ENCODE measurements at regions not wholly inside any gene's neighbourhood (a gene's known extent, or its start where the extent isn't known, plus 50 kb on each side); places are given as distances from the start of the nearest gene placed in this dataset.
"Not testable (repeated sequence)": the region's sequence is repeated elsewhere in the genome, so short reads cannot be mapped to it uniquely, and the experiment has no call there.

DNA sequence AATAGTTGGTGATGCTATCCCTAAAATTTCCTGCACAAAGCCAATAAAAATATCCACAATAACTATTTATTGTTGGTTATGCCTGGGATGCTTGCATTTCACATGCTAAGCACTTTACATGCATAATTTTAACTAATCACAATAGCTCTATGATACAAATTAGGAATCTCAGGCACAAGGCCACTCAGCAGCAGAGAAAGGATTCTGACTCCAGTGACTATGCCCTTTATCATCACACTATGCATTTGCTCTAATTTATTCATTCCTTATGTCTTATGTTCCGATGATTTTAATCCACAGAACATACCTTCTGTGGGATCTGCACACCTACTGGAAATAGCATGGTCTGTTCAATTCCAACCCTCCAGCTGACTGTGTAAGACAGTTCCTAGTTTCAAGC, 476.1 kb downstream of the TMEM232 start:
- no peak for DNase-seq (ENCODE audit: low spot score)

DNA sequence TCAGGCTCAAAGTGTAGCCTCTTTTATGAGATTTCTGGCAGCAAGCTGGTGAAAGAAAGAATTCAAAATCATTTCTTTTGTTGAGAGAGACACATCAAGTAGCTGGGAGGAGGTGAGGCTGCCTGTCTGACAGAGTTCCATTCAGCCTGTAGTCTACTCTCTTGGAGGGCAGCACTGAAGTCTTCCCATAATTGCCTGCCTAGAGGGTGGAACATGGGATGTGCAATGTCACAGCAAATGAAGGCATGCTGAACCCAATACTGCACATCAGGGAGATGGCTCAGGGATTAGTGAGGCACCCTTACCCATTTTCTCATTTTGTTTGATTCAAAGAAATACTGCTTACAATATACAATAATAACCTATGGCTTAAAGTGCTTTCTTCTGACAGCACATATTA, 475.7 kb downstream of the TMEM232 start:
- DNase-seq (ENCODE audit: low spot score), result no peak

DNA sequence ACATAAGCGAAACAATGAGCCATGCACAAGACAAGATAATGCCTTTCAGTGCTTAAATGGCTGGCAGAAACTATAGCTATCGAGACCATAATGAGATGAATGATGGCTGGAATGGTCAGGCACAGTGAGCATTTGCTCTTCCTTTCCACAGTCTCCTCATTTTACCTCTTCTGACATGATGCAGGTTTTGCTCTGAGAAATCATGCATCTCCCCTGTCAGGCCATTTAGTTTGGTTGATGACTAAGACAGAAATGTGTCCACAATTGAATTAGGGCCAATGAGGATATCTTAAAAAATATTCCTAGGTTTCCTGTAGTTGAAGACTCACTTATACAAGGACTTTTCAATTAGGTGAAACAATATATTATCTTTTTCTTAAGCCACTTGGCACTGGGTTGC, 475.1 kb downstream of the TMEM232 start:
- DNase-seq (ENCODE audit: low spot score), result no peak

DNA sequence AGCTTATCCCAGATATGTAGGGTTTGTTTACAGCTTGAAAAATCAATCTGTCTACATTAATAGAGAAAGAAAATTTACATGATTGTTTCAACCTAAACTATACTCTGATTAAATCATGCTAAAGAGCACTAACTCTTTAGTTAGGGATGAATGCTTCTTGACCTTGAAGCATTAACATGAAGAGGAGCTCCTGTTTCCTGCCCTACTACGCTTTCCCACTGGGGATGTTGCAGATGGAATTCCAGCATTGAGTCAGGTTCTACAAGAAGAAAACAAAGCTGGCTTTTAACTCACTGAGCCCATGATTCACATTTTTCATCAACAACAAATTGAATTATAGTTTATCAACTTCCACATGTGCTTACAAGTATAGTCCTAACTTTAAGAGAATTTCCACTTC, 471.3 kb downstream of the TMEM232 start:
- no peak for DNase-seq (ENCODE audit: low spot score)

DNA sequence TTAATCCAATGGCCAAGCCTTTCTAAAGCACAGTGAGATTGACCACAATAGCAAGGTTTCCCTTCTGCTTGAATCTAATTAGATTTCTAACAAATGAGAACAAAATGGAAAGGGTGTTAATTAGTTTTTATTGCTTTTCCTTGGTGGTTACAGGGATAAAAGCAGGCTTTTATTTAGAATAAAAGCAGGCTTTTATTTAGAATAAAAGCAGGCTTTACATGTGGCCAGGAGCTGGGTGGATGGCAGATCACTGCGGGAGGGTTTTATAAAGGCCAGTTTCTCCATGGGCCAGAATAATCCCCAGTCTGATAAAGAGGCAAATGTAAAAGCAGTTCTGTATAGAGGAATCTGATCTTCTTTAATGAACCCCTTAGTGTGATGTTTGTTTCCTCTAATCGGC, 470.2 kb downstream of the TMEM232 start:
- no peak for DNase-seq (ENCODE audit: low spot score)

DNA sequence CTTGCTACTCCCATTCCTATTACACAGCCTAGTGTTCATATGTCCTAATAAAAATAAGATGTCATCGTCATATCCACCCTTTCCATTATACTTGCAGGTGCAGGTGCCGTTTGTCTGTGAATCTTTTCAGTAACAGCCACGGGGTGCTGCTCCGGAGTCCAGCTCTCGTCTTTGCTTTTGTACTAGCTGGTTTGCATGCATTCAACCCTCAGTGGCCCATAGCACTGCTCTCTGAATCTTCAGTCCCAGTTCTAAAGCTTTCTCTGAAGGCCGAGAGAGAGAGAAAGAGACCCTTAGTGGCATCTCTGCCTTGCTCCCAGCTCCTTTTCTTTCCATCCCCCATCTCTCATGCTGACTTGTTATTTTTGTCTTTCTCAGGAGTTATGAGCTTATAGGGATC, 468.5 kb downstream of the TMEM232 start:
- DNase-seq (ENCODE audit: low spot score), result no peak

DNA sequence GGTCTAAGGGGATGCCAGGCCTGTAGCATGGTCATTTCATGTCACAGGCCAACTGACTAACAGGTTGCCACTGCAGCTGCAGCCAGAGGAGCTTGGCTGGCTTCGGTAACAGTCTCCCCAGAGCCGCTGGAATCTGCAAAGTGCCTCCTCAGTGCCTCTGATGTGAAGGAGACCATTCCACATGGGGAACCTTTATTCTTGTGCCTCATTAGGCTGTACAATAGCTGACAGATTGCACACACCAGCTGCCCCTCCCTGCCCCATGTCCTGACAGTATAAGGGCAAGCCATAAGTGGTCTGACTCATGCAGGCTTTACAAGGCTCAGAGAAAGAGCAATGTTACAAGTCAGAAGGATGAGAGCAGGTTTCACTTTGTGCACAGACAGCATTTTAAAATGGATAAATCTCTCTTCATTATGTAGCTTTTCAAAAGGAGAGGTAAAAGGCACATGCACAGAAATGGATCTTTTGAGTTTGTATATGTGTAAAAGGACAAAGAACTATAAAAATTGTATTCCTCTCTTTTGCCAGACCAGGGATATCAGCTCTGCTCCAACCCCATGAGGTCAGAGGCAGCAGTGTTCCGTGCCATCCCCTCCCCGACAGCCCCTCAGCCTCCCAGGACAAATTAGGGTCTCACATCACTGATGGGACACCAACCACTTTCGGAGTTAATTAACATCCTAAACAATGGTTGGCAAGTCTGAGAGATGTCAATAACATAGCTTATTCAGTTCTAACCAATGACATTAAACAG, 467.8 kb downstream of the TMEM232 start:
- peak; percentile 76 for DNase-seq (ENCODE audit: low spot score)

DNA sequence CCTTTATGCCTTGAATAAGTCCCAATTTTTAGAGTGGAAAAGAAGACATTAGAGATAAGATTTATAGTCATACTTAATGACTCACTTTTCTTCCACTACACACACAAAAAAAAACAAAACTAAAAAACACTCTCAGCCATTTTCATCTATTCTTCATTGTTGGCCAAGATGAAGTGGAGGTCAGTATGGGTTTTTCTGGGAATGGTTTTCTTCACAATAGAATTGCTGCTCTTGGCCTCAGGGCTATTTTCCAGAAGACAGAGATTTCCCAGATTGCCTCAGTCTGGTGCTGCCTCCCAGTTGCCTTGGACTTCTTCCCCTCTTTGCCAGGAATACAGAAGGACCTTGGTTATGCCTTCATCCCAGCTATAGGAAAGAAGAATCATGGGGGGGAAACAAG, 463.7 kb downstream of the TMEM232 start:
- DNase-seq (ENCODE audit: low spot score), result peak; percentile 19

DNA sequence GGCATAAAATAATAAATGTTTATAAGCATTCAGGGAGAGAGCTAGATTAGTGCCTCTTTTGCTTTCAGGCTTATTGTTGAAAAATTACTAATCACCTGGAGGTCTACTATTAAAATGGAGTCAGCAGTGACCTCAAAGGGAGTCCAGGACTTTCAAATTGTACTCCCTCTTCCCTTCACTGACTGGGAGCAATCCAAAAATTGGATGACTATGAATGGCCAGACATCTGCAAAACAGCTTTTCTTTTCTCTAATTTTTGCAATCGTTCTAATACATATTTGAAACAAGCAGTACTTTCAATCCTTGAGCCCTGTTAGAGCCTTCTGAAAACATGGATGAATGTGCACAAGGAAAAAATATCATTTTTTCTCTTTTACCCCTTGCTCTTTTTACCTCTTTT, 461.8 kb downstream of the TMEM232 start:
- DNase-seq (ENCODE audit: low spot score), result no peak

DNA sequence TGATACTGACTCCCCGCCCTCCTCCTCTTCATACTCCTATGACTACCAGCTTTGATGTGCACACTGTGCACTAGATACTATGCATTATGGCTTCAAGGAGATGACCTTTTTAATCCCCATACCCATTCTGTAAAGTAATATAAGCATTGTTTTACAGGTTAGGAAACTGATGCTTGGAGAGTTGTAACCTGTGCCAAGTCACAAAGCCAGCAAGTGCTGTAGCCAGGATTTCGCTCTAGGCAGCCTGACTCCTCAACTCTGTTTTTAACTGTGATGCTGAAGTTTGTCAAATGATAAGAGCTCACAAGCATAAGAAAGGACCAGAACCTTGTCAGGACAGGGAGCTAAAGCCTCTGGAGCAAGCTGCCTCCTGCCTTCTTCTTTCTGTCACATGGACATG, 461.3 kb downstream of the TMEM232 start:
- no peak for DNase-seq (ENCODE audit: low spot score)

DNA sequence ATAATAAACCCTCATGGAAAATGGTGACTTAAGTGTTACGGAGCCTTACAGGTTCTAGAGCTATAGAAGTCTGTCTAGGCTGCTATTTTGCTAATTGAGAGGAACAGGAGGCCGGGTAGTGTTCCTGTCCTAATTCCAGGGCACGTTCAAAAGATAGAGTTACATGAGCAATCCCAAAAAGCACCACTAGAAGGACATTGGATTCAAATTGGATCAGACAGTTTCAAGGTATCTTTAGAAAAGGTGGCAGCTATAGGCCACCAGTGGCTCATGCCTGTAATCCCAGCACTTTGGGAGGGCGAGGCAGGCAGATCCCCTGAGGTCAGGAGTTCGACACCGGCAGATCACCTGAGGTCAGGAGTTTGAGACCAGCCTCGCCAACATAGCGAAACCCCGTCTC, 458.8 kb downstream of the TMEM232 start:
- no peak for DNase-seq (ENCODE audit: low spot score)

DNA sequence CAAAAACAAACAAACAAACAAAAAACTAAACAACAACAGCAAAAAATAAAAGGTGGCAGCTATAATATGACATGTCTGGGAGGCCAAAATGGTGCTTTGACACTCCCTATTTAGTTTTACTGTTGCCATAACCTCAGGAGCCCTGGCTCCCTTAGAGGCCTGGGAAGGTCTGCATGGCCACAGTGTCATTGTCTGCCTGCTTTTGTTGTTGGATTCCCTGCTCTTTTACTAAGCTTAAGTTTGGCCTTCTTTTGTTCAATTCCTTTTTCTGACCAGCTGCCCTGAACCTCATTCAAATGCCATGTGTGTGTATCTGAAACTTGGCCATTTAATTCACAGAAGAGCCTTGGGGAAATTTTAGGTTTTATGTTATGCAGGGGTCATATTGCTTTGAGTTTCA, 458.2 kb downstream of the TMEM232 start:
- no peak for DNase-seq (ENCODE audit: low spot score)

DNA sequence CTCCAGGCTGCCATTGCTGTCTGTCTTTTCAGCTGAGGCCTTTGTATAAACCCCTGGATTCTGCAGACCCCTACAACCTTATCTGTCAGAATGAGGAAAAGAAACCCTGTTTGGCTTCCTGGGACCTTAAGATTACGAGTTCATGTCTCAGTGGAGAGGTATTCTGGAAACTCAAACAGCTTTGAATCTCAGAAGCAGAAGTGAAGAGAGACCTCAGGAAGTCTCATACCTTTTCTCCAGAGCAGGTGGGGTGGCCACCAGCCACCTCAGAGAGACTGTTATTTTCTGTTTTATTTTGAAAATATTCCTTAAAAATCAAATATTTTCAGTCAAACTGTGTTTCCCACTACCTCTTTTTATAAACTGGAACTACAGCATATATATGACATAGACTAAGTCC, 457.5 kb downstream of the TMEM232 start:
- DNase-seq (ENCODE audit: low spot score), result no peak

DNA sequence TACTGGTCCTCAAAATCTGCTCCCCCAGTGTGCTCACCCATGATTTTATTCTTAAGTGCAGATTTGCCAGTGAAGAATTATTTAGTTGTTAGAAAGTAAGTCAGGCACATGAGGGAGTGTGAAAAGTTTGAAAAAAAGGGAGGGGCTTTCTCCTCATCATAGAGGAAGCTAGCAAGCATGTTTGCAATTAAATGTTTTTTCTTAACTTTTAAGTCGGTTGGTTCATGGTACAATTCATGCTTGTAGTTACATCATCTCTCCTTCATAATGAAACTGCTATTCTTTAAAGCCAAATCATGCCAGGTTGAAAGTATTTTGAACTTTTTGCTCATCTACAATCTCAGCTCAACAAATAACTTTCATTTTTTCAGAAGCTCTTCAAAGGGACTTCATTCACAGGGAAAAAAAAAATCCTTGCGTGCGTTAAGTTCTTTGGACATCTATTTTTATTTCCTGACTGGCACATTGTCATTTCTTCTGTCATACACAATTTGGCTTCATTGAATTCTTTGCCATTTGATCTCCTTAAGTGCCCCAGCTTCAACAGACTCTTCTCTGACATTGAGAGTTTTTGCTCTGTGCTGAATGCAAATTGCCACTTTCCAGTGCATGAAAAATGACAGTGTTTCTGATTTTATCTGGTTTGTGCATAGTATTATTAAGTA, 456.9 kb downstream of the TMEM232 start:
- no peak for DNase-seq (ENCODE audit: low spot score)

DNA sequence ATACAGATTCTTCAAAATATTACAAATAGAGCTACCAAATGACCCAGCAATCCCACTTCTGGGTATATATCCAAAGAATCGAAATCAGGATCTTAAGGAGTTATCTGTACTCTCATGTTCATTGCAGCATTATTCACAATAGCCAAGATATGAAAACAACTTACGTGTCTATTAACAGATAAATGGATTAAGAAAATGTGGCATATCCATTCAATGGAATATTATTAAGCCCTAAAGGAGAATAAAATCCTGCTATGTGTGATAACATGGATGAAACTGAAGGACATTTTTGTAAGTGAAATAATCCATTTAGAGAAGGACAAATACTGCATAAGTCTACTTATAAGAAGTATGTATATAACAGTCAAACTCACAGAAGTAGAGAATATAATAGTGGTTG, 450.6 kb downstream of the TMEM232 start:
- DNase-seq (ENCODE audit: low spot score), result no peak

DNA sequence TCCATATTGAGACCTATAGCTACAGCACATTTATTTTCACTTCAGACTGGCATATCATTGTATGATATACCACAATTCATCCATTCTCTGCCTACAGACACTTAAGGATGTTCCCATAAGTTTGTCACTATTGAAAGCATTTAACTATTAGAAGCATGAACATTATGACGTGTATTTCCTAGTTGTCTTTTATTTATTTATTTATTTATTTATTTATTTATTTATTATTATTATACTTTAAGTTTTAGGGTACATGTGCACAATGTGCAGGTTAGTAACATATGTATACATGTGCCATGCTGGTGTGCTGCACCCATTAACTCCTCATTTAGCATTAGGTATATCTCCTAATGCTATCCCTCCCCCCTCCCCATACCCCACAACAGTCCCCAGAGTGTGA, 448.0 kb downstream of the TMEM232 start:
- DNase-seq (ENCODE audit: low spot score), result not testable (repeated sequence)

DNA sequence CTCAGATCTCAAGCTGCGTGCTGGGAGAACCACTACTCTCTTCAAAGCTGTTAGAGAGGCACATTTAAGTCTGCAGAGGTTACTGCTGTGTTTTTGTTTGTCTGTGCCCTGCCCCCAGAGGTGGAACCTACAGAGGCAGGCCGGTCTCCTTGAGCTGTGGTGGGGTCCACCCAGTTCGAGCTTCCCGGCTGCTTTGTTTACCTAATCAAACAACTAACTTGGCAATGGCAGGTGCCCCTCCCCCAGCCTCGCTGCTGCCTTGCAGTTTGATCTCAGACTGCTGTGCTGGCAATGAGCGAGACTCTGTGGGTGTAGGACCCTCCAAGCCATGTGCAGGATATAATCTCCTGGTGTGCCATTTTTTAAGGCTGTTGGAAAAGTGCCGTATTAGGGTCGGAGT, 442.4 kb downstream of the TMEM232 start:
- DNase-seq (ENCODE audit: low spot score), result not testable (repeated sequence)

DNA sequence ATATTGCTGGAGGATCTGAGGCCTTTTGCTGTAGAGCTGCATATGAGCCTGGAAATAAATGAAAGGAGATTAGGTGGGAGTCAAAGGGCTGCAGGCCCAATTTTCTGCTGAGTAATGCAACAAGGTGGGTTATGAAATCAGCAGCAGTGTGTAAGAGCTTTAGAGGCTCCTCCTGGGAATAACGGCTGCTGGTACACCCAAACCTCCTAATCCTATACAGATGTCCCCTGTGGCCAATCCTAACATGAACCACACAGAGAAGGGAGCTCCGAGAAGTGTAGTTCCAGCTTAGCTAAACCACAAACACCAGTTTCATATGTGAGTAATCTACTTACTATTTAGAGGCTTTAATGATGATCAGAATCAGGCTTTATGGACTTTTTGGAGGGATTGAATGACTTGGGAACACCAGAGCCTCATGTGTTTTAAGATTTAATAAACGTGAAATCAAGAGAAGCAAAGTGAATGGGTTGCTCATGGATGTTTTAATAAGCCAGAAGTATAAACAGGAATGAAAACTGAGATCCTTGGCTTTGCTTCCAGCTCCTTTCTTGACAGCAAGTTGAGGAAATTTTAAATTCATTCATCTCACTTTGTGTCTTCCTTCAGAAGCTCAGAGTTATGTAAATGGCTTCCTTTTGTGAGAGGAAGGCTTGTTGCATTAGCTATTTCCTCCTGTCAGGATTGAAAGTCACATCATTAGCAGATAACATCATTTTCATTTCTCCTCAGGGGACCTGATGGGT, 437.5 kb downstream of the TMEM232 start:
- peak; percentile 92 for DNase-seq (ENCODE audit: low spot score)

DNA sequence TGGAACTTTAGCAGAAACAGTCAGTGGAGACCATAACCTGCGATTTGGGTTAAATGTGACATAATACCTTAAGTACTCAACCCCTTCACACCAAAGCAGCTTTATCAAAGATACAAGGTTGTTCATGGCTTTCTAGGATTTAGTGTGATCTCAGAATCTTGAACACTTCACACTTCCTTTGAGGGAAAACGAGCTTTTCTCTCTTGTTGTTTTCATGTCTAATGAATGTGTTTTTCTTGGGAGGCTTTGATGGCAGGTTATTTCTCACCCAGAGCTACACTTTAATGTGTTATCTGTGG, 437.0 kb downstream of the TMEM232 start:
- no peak for DNase-seq (ENCODE audit: low spot score)

DNA sequence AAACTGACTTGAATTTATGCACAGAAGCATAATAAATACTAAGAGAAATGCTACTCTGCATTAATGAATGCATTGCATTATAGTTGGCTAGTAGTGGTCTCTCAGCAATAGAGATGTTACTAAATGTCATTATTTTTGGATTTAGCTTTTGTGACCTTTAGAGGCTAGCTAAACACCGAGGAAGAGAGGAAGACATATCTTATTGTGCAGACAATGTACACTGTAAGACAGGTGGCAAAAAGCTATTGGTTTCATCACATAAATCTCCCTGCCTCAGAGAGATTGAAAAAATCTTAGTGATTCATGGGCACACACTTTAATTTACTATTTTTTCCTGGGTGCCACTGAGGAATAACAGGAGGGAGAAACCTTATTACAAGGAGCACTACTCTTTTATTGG, 435.9 kb downstream of the TMEM232 start:
- DNase-seq (ENCODE audit: low spot score), result no peak

DNA sequence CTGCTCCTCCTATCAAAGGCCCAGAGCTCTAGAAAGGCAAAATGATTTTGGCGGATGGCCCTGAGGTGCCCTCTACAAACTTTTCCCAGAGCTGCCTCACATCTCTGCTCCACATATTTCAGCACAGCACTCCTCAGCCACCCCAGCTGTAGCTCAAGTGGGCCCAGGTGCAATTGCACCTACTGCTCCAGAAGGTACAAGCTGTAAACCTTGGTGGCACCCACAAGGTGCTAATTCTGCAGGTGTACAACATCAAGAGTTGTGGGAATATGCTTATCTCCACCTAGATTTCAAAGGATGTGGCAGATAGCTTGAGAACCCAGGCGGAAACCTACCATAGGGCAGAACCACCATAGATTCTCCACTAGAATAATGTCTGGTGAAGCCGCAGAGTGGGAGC, 432.2 kb downstream of the TMEM232 start:
- no peak for DNase-seq (ENCODE audit: low spot score)

DNA sequence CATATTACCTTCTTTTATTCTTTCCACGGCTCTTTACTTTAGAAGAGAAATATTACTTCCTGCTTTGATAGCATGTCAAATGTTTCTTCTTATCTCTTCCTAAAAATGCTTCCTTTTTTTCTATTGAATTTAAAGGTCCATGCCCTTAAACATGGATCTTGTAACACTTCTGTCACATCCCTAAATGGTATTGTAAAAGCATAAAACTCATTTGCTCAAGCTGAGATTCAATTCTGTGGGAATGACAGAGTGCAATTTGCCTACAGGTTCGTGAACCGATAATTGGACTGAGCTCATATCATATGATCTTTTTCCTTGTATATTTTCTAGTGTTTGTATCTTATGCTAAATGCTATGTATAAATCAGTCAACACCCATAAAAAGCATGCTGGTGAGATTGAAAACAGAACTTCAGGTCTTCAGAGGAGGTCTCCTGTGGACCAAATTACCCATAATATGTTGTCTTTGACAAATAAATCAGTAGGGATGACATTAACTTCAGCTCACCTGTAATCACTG, 429.3 kb downstream of the TMEM232 start:
- DNase-seq (ENCODE audit: low spot score), result no peak

DNA sequence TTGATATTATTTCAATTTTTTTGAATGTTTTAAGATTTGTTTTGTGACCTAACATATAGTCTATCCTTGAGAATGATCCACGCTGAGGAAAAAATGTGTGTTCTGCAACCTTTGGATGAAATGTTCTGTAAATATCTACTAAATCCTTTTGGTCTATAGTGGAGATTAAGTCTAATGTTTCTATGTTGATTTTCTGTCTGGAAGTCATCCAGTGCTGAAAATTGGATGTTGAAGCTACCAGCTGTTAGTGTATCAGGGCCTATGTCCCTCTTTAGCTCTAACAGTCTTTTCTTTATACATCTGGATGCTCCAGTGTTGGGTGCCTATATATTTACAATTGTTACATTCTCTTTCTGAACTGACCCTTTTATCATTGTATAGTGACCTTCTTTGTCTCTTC, 422.3 kb downstream of the TMEM232 start:
- no peak for DNase-seq (ENCODE audit: low spot score)

All from AG08395 (cell line).